ENCODE measurements at regions not wholly inside any gene's neighbourhood (a gene's known extent, or its start where the extent isn't known, plus 50 kb on each side); places are given as distances from the start of the nearest gene placed in this dataset.

GRCh38 chr6:14277405-14277930 lies 159.9 kb downstream of the CD83 start:
- TF ChIP-seq CTCF (IDR thresholded peaks at IDR 0.05; ENCODE audit: borderline replicate concordance): no peak
- Histone ChIP-seq H3K27ac (replicated peaks) (no peak overlapping the region), H3K4me3 (no peak overlapping the region), H3K27me3 (ENCODE audit: low read depth) (no peaks in the 10 kb centered on the region), H3K9me3 (replicated peaks) (peaks cover 12% of the 10 kb centered on the region), H3K4me1 (peaks cover 24% of the 10 kb centered on the region), H3K36me3 (no peaks in the 10 kb centered on the region)
- DNase-seq: no peak
- intact Hi-C loops (cut with micrococcal nuclease): no loop called here

DNA sequence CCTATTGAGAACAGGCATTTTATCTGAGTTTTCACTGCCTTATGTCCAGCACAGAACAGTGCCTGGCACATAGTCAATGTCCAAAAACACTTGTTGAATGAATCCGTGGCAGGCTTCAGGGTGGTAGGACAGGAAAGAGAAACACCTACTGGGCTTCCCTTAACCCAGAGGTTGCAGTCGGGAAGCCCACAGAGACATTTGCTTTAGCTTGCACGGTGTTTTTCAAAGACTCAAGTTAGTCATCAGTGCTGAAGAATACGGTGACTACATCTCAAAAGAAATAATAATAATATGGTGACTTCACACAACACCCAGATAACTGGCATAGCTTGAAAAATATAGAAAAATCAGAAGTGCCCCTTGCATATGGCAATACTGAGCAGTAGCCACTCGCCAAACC lies 160.4 kb downstream of the CD83 start:
- no peak overlapping the region for H3K27ac ChIP-seq (replicated peaks)
- intact Hi-C loops (cut with micrococcal nuclease): no loop called here
- TF ChIP-seq CTCF (IDR thresholded peaks at IDR 0.05; ENCODE audit: borderline replicate concordance): no peak

DNA sequence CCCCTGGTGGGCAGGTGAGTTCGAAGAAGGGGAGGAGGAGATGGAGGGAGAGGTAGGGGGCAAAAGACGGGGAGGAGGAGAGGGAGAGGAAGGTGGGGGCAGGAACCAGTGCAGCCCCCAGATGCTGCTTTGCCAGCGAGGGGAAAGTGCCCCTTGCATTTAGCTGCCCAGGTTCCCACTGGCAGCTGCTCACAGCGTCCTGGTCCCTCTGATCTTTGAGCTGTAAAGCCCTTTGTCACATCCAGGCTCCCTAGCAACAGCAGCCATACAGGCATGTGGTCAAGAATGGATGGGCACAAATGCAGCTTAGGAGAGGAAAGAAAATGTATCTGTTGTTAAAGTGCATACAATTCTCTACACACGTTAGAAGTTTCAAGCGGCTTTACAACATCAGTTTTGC lies 160.9 kb downstream of the CD83 start:
- intact Hi-C loops (cut with micrococcal nuclease): no loop called here
- no peak overlapping the region for H3K27ac ChIP-seq (replicated peaks)
- no peak for DNase-seq
- no peaks in the 10 kb centered on the region for H3K27me3 ChIP-seq (ENCODE audit: low read depth)
- H3K4me1 ChIP-seq: peaks cover 24% of the 10 kb centered on the region
- no peaks in the 10 kb centered on the region for H3K36me3 ChIP-seq
- H3K9me3 ChIP-seq (replicated peaks): peaks cover 12% of the 10 kb centered on the region
- H3K4me3 ChIP-seq: no peak overlapping the region
- no peak for TF ChIP-seq CTCF (IDR thresholded peaks at IDR 0.05; ENCODE audit: borderline replicate concordance)

More for the DNA sequence above, 160.4 kb downstream of the CD83 start:
- no peak overlapping the region for H3K4me3 ChIP-seq
- H3K4me1 ChIP-seq: peaks cover 24% of the 10 kb centered on the region
- no peaks in the 10 kb centered on the region for H3K36me3 ChIP-seq
- H3K9me3 ChIP-seq (replicated peaks): peaks cover 12% of the 10 kb centered on the region
- H3K27me3 ChIP-seq (ENCODE audit: low read depth): no peaks in the 10 kb centered on the region
- no peak for DNase-seq

- Histone ChIP-seq H3K27ac (replicated peaks) (no peak overlapping the region), H3K9me3 (replicated peaks) (peaks cover 12% of the 10 kb centered on the region), H3K4me1 (peaks cover 26% of the 10 kb centered on the region), H3K4me3 (no peak overlapping the region), H3K36me3 (no peaks in the 10 kb centered on the region), H3K27me3 (ENCODE audit: low read depth) (no peaks in the 10 kb centered on the region)
- no peak for TF ChIP-seq CTCF (IDR thresholded peaks at IDR 0.05; ENCODE audit: borderline replicate concordance)
- intact Hi-C loops (cut with micrococcal nuclease): no loop called here
- no peak for DNase-seq
These were observed 162.5 kb downstream of the CD83 start for GRCh38 chr6:14280006-14280510.

DNA sequence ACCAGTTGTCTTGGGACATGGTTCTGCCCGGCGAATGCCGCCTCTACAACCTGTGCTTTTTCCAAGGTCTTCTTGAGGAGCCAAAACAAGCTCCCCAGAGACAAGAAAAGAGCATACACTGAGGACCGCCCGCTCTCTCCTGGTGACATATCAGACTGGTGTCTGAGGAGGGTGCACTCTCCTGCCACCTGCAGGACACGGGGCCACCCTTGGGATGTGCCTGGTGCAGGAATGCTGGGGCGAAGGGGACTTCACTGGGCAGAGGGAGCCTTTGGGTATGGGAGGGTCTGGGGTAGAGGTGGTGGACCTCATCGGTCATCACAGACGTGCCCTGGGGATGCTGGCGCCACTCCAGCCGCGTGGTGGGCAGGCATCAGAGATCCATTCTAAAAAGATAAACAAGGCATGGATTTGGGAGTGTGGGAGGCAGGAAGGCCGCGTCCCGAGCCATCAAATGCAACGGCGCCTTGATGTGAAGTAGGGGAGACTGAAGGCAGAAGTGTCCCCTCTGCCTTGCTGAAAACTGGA lies 163.3 kb downstream of the CD83 start:
- Histone ChIP-seq H3K36me3 (no peaks in the 10 kb centered on the region), H3K4me1 (peaks cover 18% of the 10 kb centered on the region), H3K4me3 (no peak overlapping the region), H3K27me3 (ENCODE audit: low read depth) (no peaks in the 10 kb centered on the region), H3K27ac (replicated peaks) (no peak overlapping the region), H3K9me3 (replicated peaks) (peaks cover 12% of the 10 kb centered on the region)
- no peak for DNase-seq
- no peak for TF ChIP-seq CTCF (IDR thresholded peaks at IDR 0.05; ENCODE audit: borderline replicate concordance)
- intact Hi-C loops (cut with micrococcal nuclease): no loop called here
